ACHN (cell line): ENCODE measurements at regions not wholly inside any gene's neighbourhood (a gene's known extent, or its start where the extent isn't known, plus 50 kb on each side); places are given as distances from the start of the nearest gene placed in this dataset.
"Not testable (repeated sequence)": the region's sequence is repeated elsewhere in the genome, so short reads cannot be mapped to it uniquely, and the experiment has no call there.

Experiments
- DNase-seq: peaks from one replicate; pipeline ENCODE4 v3.0.0-alpha.2; 2015
- in situ Hi-C: cut with HindIII; loops from 2 replicates; pipeline ENCODE4 v1.10.0; 2017; ENCODE audit warnings: low sequenced_read_pairs, low pct_ligation_motif_present, low pct_unique_long_range_greater_than_20kb

DNA sequence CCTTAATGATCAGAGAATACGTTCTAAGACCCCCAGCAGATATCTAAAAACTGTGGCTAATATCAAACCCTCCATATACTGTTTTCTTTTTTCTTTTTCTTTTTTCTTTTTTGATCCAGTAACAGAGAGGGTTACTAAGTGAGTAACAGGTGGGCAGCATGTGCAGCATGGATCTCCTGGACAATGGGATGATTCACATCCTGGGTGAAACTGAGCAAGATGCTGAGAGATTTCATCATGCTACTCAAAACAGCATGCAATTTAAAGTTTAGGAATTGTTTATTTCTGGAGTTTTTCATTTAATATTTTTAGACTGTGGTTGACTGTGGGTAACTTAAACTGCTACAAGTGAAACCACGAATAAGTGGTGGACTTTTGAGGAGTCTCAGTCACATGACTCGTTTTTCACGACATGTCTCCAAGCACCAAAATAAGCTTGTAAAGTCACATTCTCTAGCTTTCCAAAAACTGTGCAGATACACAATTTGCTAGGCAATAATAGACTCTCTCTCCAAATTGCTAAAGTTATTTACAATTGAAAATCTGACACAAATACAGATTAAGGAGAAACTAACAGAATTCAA lies 716.2 kb downstream of the NXPH1 start:
- in situ Hi-C loops: no loop called here
- DNase-seq: peak; percentile 39

GRCh38 chr7:9163691-9164090 lies 730.3 kb downstream of the NXPH1 start:
- in situ Hi-C loops: not testable (repeated sequence)

DNA sequence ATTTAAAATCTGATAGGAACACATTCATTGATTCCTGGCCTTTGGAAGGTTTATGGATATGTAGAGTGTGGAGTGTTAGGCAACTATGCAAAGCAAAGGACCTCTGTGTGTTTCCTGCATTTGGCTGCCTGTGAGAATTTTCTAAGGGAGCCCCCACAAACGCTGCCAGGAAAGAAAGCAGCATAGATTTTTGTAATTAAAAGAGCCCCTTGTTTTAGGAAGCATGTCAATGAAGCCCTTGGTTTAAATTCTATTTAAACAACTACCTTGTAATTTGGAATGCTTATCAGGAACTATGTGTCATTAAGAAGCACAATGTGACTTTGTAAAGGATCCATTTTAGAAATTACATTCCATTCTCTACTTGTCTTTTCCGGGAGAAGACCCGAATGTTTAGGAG lies 742.5 kb downstream of the NXPH1 start:
- DNase-seq: no peak
- in situ Hi-C loops: no loop called here

More at GRCh38 chr7:9163691-9164090, 730.3 kb downstream of the NXPH1 start:
- DNase-seq: not testable (repeated sequence)

GRCh38 chr7:9181356-9181755 lies 747.9 kb downstream of the NXPH1 start:
- in situ Hi-C loops: no loop called here
- DNase-seq: peak; percentile 67

GRCh38 chr7:9186730-9187129 lies 753.3 kb downstream of the NXPH1 start:
- no peak for DNase-seq
- in situ Hi-C loops: no loop called here

GRCh38 chr7:9189703-9190102 lies 756.3 kb downstream of the NXPH1 start:
- no peak for DNase-seq
- in situ Hi-C loops: no loop called here

DNA sequence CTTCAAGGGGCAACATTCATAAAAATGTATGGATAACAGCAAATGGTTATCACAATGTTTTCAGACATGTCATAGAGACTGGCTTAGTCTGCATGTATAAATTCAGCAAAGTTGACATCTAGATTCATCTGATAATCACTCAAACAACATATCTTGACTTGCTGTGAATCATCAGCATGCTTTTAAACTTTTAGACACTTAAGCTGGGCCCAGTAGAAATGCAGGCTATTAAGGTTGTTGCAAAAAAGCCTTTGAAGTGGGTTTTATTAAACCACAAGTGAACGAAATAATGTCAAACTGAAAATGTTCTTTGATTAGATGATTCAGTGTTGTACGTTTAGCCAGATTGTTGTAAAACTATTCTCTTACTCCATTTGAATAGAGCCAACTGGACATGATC lies 759.6 kb downstream of the NXPH1 start:
- no peak for DNase-seq
- in situ Hi-C loops: no loop called here

DNA sequence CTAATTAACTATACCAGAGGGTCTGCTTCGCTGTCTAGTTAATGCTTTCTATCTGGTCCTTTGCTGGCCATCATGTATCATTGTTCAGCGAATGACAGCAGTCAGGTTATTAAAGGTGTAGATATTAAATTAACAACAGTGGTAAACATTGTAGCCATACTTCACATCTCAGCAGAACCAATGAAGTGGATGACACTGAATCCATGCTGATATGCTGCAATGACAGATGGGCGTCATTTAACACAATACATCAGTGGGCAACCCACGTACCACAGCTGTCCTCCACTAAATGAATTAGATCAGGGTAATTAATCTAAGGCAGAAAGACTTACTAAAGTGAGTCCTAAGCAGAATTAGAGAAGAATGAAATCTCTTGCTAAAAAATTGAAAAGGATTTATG lies 767.2 kb downstream of the NXPH1 start:
- no peak for DNase-seq
- in situ Hi-C loops: no loop called here

DNA sequence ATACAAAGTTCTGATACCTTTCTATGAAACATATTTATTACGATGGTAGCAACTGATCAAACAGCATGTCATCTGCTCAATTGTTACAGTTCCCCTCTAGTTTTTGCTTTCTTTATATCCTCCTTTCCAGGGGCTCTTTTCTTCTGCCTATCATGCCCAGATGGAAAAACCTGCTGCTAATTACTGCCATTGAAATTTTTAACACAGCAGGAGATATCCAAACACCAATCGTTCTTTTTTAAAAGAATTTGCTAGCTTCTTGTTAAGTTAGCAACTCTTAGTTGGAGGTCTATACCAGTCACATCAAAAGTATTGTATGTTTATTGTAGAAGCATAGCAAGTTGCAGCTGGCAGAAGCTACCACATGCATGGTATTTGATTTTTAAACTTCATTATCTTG lies 768.5 kb downstream of the NXPH1 start:
- in situ Hi-C loops: no loop called here

GRCh38 chr7:9204571-9204970 lies 771.2 kb downstream of the NXPH1 start:
- in situ Hi-C loops: no loop called here
- DNase-seq: no peak

More for the DNA sequence above, 768.5 kb downstream of the NXPH1 start:
- no peak for DNase-seq

- in situ Hi-C loops: no loop called here
- no peak for DNase-seq
Observed at GRCh38 chr7:9210114-9210513, 776.7 kb downstream of the NXPH1 start.

- DNase-seq: no peak
- in situ Hi-C loops: no loop called here
Observed at GRCh38 chr7:9217204-9217603, 783.8 kb downstream of the NXPH1 start.

DNA sequence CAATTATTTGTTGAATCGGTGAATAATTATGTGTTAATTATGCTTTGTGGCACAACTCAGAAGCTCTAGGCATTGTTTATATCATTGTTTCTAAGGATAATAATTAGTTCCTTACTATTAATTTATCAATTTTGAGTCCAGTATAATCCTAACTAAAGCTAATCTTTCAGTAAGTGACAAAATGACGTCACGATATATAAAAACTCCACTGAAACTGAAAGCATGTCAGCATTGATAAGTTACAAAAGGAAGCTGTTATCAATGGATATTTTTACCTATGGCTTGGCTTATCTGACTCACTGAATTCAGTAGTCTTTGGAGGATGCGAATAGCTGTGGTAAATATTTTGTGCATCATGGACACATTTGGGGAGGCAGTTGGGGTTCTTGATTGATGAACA lies 793.1 kb downstream of the NXPH1 start:
- in situ Hi-C loops: no loop called here

GRCh38 chr7:9231630-9232121 lies 798.3 kb downstream of the NXPH1 start:
- in situ Hi-C loops: no loop called here
- no peak for DNase-seq

More for the DNA sequence above, 793.1 kb downstream of the NXPH1 start:
- DNase-seq: no peak

DNA sequence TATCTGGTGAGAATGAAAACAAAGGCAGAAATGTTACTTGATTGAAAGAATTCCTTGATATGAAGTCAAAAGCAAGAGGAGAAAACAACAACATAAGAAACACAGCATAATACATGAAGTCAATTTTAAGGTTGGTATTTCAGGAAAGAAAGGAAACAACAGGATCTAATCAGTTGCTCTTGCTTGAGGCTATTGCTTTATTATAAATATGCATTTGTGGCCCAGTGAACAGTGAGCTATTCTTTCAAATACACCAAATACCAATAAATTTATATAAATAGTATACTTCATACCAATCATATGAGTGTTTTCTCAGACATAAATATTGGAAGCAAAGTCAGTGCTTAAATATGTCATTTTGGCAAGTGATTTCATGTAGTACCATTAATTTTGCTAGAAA lies 806.6 kb downstream of the NXPH1 start:
- in situ Hi-C loops: no loop called here
- no peak for DNase-seq

DNA sequence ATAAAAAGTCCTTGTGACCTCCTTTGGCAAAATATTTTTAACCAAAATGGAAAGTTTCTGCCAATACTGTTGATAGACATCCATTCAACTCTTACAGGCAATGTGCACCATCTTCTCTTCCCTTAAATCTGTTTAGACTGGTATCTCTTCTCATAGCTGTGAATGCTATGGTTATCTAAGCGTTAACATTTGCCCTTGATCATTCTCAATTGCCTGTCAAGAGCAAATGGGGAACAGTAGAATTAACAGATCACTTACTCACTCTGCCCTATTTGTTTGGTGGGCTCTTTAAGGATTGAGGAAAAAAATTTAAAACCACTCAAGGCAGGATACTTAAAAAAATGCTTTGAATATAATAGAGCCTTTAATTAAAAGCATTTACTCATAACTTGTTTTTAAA lies 808.4 kb downstream of the NXPH1 start:
- in situ Hi-C loops: no loop called here
- DNase-seq: no peak

- DNase-seq: no peak
- in situ Hi-C loops: no loop called here
Observed at GRCh38 chr7:9242636-9243035, 809.2 kb downstream of the NXPH1 start.

DNA sequence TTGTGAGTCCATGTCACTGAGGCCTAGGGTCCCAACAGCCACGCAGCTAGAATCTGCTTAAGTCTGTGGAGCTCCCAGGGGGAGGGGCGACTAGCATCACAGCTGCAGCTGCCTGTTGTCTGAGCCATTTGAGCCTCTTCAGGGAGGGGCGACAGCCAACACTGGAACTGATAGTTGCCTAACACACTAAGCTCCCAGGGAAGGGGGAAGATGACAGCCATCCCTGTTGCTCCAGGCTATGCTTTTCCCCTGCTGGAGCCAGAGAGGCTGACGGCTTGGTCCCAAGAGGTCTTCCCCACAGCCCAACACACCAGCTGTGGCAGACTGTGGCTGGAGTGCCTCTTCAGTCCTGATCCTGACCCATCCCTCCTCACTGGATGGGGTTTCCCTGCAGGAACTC lies 817.5 kb downstream of the NXPH1 start:
- in situ Hi-C loops: no loop called here
- no peak for DNase-seq

DNA sequence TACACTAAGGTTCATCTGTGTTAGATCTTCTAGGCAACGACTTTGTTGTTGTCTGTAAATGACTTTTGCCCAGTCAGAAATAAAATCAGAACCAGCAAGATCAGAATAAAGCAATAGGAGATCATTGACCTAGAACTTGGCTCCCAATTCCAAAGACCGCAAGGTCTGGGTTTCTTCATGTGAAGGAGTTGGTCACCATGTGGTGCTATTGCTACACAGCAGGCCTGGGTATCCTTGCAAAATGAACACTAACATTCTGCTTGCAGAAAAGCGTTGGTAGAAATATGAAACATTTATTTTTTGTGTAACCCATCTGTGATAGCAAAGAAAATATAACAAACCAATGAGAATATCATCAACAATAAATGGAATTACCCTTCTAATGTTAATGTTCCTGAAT lies 831.0 kb downstream of the NXPH1 start:
- in situ Hi-C loops: no loop called here
- no peak for DNase-seq

DNA sequence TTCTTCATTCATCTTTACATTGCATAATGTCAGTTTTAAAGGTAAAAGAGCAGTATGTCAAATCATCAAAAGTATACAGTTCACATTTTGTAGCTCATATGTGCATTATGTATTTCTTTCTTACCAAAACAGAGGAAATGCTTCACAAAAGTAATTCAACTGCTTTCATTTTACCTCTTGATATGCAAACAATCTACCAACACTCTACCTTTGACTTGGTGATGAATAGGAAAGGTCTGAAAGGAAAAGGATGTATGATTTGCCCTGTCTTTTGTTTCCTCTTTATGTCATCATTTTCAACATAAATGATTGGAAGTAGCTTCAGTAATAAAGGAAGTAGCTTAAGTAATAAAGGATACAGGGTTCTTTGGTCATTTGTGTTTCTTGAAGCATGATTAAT lies 846.7 kb downstream of the NXPH1 start:
- DNase-seq: no peak
- in situ Hi-C loops: no loop called here

GRCh38 chr7:9283246-9283645 lies 849.8 kb downstream of the NXPH1 start:
- in situ Hi-C loops: no loop called here

More at GRCh38 chr7:9283246-9283645, 849.8 kb downstream of the NXPH1 start:
- no peak for DNase-seq
